ENCODE measurements at regions not wholly inside any gene's neighbourhood (a gene's known extent, or its start where the extent isn't known, plus 50 kb on each side); places are given as distances from the start of the nearest gene placed in this dataset.

DNA sequence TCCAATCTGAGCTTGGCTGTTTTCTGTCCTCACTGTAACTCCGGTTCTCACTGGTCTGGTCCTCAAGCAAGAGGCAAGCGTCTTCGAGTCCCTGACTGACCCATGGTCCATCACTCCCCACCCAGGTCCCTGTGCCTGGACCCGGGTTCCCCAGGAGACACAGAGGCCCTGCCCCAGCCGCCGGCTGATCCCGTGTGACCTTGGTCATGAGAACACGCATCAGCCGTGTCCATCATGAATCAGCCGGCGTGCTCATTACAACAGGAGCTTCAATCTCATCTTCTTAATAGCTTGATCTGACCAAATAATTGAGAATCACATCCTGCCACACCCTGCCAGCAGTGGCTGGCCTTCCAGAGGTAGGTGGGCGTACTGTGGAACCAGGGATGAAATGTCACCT is 545.1 kb downstream of the BRD1 start:
- Histone ChIP-seq H3K27me3 (ENCODE audit: insufficient read depth in 3 of 3, low read length in 2 of 3) (peaks cover 0 to 25% (median 3%) of the 10 kb centered on the region in 3 donors), H3K9me3 (no peaks in the 10 kb centered on the region), H3K36me3 (ENCODE audit: insufficient read depth in 1 of 2, low read depth in 1 of 2) (no peaks in the 10 kb centered on the region), H3K27ac (no peak overlapping the region), H3K4me3 (no peak overlapping the region), H3K4me1 (no peaks in the 10 kb centered on the region)
- intact Hi-C loops (cut with DNase I) = no loop called here
- ATAC-seq (no peak), DNase-seq (no peak)
- no peak for TF ChIP-seq CTCF (IDR thresholded peaks at IDR 0.05)
- WGBS, 3 donors = 82 to 89% (median 84%) methylated on average over 12 of the region's 12 CpGs

DNA sequence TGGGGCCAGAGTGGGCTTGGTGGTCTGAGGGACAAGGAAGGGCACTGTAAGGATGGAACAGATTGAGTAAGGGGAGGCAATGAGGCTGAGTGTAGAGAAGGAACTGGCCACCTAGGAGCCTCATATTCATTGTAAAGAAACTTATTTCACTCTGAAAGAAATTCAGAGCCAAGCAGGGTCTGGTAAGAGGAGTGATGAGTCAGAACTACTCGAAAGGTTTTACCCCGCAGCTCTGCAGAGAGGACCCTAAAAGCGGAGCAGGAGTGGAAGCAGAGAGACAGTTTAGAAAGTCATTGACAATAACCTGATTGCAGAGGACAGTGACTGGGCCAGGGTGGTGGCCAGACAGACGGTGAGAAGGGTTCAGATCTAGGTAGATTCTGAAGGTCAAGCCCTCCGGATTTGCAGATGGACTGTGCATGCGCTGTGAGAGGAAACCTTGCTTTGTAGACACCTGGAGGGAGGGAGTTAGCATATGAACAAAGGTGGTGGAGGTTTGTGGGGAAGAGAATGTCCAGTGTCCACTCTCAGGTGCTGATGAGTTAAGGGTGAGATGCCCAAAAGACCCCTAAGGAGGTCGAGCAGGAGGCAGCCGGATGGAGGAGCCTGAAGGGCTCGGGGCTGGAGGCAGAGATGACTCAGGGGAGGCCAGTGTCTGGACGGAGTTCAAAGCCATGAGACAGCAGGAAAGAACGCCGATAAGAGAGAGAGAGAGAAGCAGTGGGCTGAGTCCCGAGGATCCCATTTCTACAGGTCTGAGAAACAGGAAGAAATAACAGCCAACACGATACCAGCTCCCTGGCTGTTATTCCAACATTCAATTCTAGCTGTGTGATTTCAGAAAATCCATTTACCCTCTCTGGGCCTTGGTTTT is 546.0 kb downstream of the BRD1 start:
- H3K4me3 ChIP-seq = no peak overlapping the region
- H3K4me1 ChIP-seq = no peaks in the 10 kb centered on the region
- TF ChIP-seq CTCF (IDR thresholded peaks at IDR 0.05) = no peak
- no peak for ATAC-seq
- 58 to 73% (median 72%) methylated on average over 14 of the region's 14 CpGs for WGBS, 3 donors
- H3K27me3 ChIP-seq (ENCODE audit: insufficient read depth in 3 of 3, low read length in 2 of 3) = peaks cover 0 to 25% (median 3%) of the 10 kb centered on the region in 3 donors
- no peak overlapping the region for H3K27ac ChIP-seq
- H3K36me3 ChIP-seq (ENCODE audit: insufficient read depth in 1 of 2, low read depth in 1 of 2) = no peaks in the 10 kb centered on the region
- intact Hi-C loops (cut with DNase I) = no loop called here
- no peaks in the 10 kb centered on the region for H3K9me3 ChIP-seq
- DNase-seq = no peak

- no peaks in the 10 kb centered on the region for H3K9me3 ChIP-seq
- H3K4me3 ChIP-seq = no peak overlapping the region
- no peaks in the 10 kb centered on the region for H3K36me3 ChIP-seq (ENCODE audit: insufficient read depth in 1 of 2, low read depth in 1 of 2)
- DNase-seq = no peak
- peaks cover 0 to 17% (median 3%) of the 10 kb centered on the region in 3 donors for H3K27me3 ChIP-seq (ENCODE audit: insufficient read depth in 3 of 3, low read length in 2 of 3)
- no peak overlapping the region for H3K27ac ChIP-seq
- ATAC-seq = no peak
- 18 to 31% (median 22%) methylated on average over 9 of the region's 9 CpGs for WGBS, 3 donors
- H3K4me1 ChIP-seq = no peaks in the 10 kb centered on the region
- no peak for TF ChIP-seq CTCF (IDR thresholded peaks at IDR 0.05)
- intact Hi-C loops (cut with DNase I) = no loop called here
Measured at GRCh38 chr22:49278340-49278739, 549.3 kb downstream of the BRD1 start.

GRCh38 chr22:49276567-49276966 is 551.1 kb downstream of the BRD1 start:
- no peaks in the 10 kb centered on the region for H3K4me1 ChIP-seq
- H3K9me3 ChIP-seq = no peaks in the 10 kb centered on the region
- no peak overlapping the region for H3K4me3 ChIP-seq
- DNase-seq (no peak), ATAC-seq (no peak)
- H3K27me3 ChIP-seq (ENCODE audit: insufficient read depth in 3 of 3, low read length in 2 of 3) = peaks cover 0 to 8% (median 3%) of the 10 kb centered on the region in 3 donors
- 64 to 71% (median 65%) methylated on average over 8 to 10 of the region's 10 CpGs for WGBS, 3 donors
- intact Hi-C loops (cut with DNase I) = no loop called here
- TF ChIP-seq CTCF (IDR thresholded peaks at IDR 0.05) = no peak
- H3K36me3 ChIP-seq (ENCODE audit: insufficient read depth in 1 of 2, low read depth in 1 of 2) = no peaks in the 10 kb centered on the region
- no peak overlapping the region for H3K27ac ChIP-seq

Measured in psoas muscle (tissue), 7 donors.